GM12864 (cell line): ENCODE measurements at regions not wholly inside any gene's neighbourhood (a gene's known extent, or its start where the extent isn't known, plus 50 kb on each side); places are given as distances from the start of the nearest gene placed in this dataset.

Experiments
- DNase-seq: peaks from one replicate; pipeline ENCODE4 v3.0.0-alpha.2; 2011; ENCODE audit warnings: low read depth
- H3K4me3 ChIP-seq: 2 replicates; pipeline ENCODE4 v1.5.1; 2011; ENCODE audit warnings: mild to moderate bottlenecking, low read depth, low read length, control low read depth
- TF ChIP-seq, protein P1 (sequence below): IDR thresholded peaks from 2 replicates; pipeline ENCODE4 v1.5.1; 2011; ENCODE audit warnings: low read depth, mild to moderate bottlenecking, moderate library complexity, low read length, control low read depth, inconsistent platforms; ENCODE audit errors: missing control alignments

DNA sequence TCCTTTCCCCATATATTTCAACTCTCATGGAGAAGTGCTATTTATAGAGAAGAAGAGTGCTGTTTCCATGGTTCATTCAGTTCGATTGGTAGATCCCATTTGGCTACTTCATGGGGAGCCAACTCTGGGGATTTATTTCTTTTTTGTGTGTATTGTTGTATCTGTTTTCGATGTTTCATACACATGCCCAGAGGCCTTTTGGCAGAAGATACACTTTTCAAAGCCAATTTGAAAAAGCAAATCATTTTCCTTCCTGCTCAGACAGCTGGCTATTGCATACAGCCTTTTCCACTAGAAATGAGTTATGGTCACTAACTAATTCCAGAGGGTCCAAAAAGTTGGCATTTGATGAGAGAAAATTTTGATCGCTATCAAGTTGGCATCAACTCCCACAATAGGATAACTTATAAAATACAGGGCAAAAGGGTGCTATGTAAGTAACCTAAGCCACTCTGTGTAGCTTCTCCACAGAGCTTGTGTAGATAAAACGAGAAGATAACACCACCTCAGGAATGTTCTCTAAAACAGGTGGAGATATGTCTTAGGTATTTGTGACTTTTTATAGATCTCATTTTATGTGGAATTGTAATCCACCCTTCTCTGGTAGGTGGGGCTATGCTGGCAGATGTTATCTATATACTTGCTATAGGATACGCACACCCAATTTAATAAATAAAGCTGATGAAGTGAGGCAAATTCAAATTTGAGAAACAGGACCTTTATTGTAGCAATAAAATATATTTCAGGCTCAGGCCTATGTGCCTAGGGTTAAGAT is 798.5 kb downstream of the SATB2 start:
- H3K4me3 ChIP-seq: no peak overlapping the region
- TF ChIP-seq, protein P1, sequence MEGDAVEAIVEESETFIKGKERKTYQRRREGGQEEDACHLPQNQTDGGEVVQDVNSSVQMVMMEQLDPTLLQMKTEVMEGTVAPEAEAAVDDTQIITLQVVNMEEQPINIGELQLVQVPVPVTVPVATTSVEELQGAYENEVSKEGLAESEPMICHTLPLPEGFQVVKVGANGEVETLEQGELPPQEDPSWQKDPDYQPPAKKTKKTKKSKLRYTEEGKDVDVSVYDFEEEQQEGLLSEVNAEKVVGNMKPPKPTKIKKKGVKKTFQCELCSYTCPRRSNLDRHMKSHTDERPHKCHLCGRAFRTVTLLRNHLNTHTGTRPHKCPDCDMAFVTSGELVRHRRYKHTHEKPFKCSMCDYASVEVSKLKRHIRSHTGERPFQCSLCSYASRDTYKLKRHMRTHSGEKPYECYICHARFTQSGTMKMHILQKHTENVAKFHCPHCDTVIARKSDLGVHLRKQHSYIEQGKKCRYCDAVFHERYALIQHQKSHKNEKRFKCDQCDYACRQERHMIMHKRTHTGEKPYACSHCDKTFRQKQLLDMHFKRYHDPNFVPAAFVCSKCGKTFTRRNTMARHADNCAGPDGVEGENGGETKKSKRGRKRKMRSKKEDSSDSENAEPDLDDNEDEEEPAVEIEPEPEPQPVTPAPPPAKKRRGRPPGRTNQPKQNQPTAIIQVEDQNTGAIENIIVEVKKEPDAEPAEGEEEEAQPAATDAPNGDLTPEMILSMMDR: no peak
- DNase-seq: no peak

DNA sequence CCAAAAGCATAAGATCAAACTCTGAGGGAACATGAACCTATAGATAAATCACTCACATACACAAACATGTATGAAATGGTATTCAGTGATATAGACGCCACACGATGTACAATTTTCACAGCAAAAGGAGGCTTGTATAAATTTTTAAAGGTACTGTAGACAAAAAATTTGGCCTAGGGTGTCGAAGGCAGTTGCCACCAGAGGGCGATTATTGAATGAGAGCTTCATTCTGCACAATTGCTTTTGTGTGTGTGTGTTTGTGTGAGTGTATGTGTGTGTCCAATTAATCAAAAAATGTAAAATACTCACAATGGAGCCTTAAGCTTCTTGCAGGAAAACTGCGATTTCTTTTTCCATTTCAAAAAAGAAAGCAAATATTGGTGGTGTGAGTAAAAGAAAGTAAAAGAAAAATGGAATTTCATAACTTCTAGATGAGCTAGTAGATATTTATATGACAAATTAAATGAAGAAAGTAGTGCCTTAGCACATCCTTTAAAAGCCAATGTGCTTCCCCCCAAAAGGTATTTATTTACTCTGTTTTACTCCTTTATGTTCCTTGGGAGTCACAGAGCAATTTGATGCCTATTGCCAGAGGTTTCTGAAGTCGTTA is 800.1 kb downstream of the SATB2 start:
- TF ChIP-seq, protein P1: peak; percentile 55
- no peak overlapping the region for H3K4me3 ChIP-seq
- no peak for DNase-seq

DNA sequence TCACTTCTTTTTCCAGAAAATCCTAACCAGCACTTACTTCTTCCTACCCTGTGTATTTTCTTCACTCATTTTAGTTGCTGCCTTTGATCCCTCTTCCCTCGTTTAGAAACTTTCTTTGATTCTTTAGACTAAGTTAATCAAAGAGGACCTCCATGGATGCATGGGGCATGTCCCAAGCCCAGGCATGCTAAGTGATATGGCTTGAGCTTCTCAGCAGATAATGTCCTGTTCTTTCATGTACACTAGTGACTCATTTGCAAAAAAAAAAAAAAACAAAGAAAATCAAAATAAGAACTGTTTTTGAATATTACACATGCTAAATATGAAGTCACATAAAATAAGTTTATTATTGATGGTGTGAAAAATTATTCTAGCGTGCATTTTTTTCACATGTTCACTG is 800.9 kb downstream of the SATB2 start:
- no peak overlapping the region for H3K4me3 ChIP-seq
- no peak for DNase-seq
- TF ChIP-seq, protein P1: no peak

DNA sequence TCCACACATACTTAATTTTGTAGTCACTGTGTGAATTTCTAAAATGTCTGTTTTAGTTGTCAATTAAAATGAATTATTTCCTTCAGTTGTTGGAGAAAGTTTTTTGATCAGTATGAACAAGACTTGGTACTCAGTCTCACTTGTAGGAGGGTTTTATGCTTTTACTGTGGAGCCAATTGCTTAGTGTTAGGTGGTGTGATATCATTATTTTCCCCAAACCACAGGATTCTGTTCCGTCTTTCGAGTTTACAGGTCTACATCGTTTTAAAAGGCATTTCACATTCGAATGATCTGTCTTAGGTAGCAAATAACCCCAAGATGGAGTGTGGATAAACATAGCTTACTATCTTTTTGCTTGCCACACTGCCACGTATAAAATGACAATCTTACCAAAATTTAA is 803.1 kb downstream of the SATB2 start:
- TF ChIP-seq, protein P1: no peak
- H3K4me3 ChIP-seq: no peak overlapping the region
- no peak for DNase-seq

DNA sequence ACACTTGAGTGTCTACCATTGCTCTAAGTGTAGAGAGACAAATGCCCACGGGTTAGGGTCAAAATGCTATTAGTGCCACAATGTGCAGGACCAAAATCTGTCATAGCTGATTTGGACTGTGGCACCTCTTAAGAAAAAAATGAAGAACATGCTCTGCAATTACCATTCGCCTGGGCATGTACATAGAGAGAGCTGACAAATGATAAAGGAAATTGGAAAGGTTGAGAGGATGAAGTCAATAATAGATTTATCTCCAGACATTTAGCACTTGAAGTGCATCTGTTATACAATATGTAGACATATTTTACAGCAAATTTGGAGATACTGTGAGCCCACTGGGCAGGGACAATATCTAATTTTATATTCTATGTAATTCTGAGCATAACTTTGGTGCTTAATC is 804.4 kb downstream of the SATB2 start:
- H3K4me3 ChIP-seq: no peak overlapping the region
- TF ChIP-seq, protein P1: no peak
- DNase-seq: no peak

DNA sequence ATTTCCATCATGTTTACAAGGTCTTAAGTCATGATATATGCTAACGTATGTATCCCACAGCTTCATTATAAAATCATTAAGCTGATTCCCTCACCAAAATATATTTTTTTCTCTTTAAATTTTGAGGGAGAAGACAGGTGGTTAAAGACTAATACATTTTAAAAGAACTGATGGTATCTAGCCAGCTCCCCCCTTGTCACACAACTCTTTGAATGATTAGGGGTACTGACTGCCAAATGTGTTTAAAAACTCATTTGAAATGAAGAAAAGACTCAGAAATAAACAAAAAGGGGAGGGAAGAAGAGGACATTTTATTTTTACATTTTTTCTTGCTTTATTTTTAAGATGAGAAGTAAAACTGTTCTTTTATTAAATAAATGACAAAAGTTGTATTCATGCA is 805.3 kb downstream of the SATB2 start:
- no peak for DNase-seq
- TF ChIP-seq, protein P1: no peak
- no peak overlapping the region for H3K4me3 ChIP-seq

DNA sequence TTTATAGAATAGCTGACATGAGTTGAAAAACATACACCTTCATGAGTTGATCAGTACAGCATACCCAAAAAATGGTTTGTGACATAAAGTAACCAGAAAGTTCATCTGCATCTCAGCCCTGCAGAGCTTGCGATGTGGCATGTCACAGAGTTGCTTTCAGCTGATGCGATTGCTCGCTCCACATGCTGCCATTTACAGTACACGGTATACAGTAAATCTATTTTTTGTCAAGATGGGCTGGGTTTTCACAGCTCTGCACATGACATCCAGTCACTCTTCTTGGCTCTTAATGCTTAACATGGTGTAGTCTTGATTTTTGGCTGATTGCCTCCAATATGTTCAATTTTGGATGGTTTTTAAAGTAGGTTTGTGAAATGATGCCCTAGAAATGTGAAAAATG is 811.9 kb downstream of the SATB2 start:
- no peak overlapping the region for H3K4me3 ChIP-seq
- TF ChIP-seq, protein P1: no peak

More for the DNA sequence above, 811.9 kb downstream of the SATB2 start:
- no peak for DNase-seq
